Heart right ventricle (tissue), 16 donors: ENCODE measurements at regions not wholly inside any gene's neighbourhood (a gene's known extent, or its start where the extent isn't known, plus 50 kb on each side); places are given as distances from the start of the nearest gene placed in this dataset.

Experiments
- ATAC-seq, 8 donors: fragments of 200-7000 bp; cut with Tn5 transposase; one replicate each; pipeline ENCODE4 v1.9.1; 2020; ENCODE audit warnings: mild to moderate bottlenecking in 8 of 8, moderate library complexity in 8 of 8, moderate number of reproducible peaks in 1 of 8
- DNase-seq, 2 donors: peaks; one replicate each; pipeline ENCODE4 v3.0.0-alpha.2; 2020
- H3K27ac ChIP-seq, 10 donors: fragments of 200-600 bp; sonication (generic) in 2 of 10; one replicate each; pipeline versions ENCODE4 v1.5.0 to v1.8.0; 2020 to 2022; ENCODE audit warnings: mild to moderate bottlenecking in 3 of 10
- H3K27me3 ChIP-seq, 7 donors: fragments of 200-600 bp; one replicate each; pipeline ENCODE4 v1.8.0; 2021 to 2022; ENCODE audit warnings: mild to moderate bottlenecking in 2 of 7
- H3K36me3 ChIP-seq, 9 donors: fragments of 200-600 bp; sonication (generic) in 1 of 9; one replicate each; pipeline versions ENCODE4 v1.5.0 to v1.8.0; 2020 to 2022; ENCODE audit warnings: mild to moderate bottlenecking in 2 of 9
- H3K4me1 ChIP-seq, 9 donors: fragments of 200-600 bp; sonication (generic) in 1 of 9; one replicate each; pipeline versions ENCODE4 v1.5.0 to v1.8.0; 2020 to 2022; ENCODE audit warnings: mild to moderate bottlenecking in 4 of 9
- H3K4me3 ChIP-seq, 10 donors: fragments of 200-600 bp; sonication (generic) in 2 of 10; one replicate each; pipeline versions ENCODE4 v1.5.0 to v1.8.0; 2020 to 2022; ENCODE audit warnings: mild to moderate bottlenecking in 7 of 10, moderate library complexity in 2 of 10
- H3K9me3 ChIP-seq, 11 donors: fragments of 200-600 bp in 10 of 11; sonication (generic) in 2 of 11; one replicate each; pipeline versions ENCODE4 v1.5.0 to v1.8.0; 2013 to 2022; ENCODE audit warnings: mild to moderate bottlenecking in 2 of 11, control low read depth in 1 of 11, moderate library complexity in 1 of 11
- CTCF ChIP-seq, 9 donors: fragments of 200-600 bp; sonication (generic) in 2 of 9; IDR thresholded peaks; one replicate each; pipeline versions ENCODE4 v1.5.0 to v1.8.0; 2021 to 2022; ENCODE audit warnings: antibody characterized with exemption in 9 of 9, mild to moderate bottlenecking in 5 of 9, moderate library complexity in 1 of 9
- WGBS, 2 donors: extraction: QIAGEN DNeasy Blood & Tissue Kit; methylation state at CpG; one replicate each; pipeline ENCODE4 v1.1.7; 2013; ENCODE audit warnings: inconsistent platforms in 1 of 2; 5-methylcytosine and 5-hydroxymethylcytosine counted together
- intact Hi-C, 10 donors: fragments of 100-400 bp; cut with DNase I; formaldehyde crosslinking; loops; one replicate each; pipeline versions ENCODE4 v1.11.1 to v1.14.2; 2022
- donor health status: Arrhythmogenic right ventricular cardiomyopathy.
- donor health status: ischemic (EF 13 %, LVEDD 7.1; RV severe dilation, severe dysfunction).
- donor health status: healthy with polysubstance abuse.
- donor health status: DM: no; HTN: yes; CAD: no.
- donor health status: DM: no; HTN: no; CAD: no.
- donor health status: ischemic (EF 25% LVEDD 6.9; RV normal size, moderate dysfunction).
- donor health status: ischemic (EF 25% LVEDD 5.7; RV mildly dilated, moderate dysfunction).
- donor health status: healthy.
- donor health status: DM: yes; HTN: yes; CAD: no.
- donor health status: Ischemic cardiomyopathy.
- donor health status: ischemic (EF 35%, LVEDD 5.7; RV mildly dilated, moderate dysfunction).
- donor health status: nonischemic (EF 11% LVEDD 7.7; RV severe dilation, severe dysfunction).
- donor health status: DM: yes; HTN: yes; CAD: no.
- donor health status: PGD.
- donor health status: ischemic (EF 29% LVEDD 5.4; RV normal size, mild dysfunction).
- donor health status: nonischemic (EF 23%, LVEDD 6.1; RV moderate dilation, normal function).

DNA sequence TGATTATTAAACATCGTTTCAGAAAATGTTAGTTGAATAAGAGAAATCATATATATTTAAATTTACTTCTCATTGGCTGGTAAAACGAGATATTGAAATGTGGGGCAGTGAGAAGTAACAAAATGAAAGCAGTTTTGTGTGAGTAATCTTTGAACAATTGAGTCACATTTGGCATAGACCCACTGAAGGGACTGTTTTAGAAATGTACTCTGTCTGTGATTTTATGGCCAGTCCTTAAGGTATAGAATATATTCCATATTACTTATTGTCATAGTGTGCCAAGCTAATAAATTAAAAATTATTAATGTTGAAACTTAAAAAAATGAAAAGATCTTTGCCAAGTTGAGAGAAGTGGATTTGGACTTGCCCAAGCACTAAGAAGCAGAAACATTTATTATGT is 222.4 kb upstream of the COL3A1 start:
- intact Hi-C loops, result no loop called here

DNA sequence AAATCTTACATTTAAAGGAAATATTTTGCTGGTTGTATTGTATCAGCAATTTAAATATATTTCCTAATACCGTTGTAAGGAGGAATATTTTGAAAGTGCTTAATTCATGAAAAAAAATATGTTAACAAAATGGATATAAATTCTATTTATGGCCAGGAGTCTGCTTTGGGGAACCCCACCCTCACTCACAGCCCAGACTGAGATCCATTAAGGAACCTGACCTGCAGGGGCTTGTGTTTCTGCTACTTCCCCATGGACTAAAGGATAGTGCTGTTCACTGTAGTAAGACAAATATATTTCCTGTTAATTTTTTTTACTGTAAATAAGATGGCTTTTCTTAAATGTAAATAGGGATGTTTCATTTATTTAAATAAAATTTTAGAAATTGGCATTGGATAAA is 221.9 kb upstream of the COL3A1 start:
- ATAC-seq, result no peak
- 86 to 96% methylated on average over 1 of the region's 1 CpG for WGBS, 2 donors
- Histone ChIP-seq H3K27me3 (no peaks in the 10 kb centered on the region), H3K4me3 (no peak overlapping the region), H3K27ac (no peak overlapping the region), H3K9me3 (peaks cover 0 to 37% (median 8%) of the 10 kb centered on the region in 11 donors), H3K36me3 (no peaks in the 10 kb centered on the region), H3K4me1 (no peaks in the 10 kb centered on the region)
- DNase-seq, result no peak
- intact Hi-C loops, result no loop called here
- TF ChIP-seq CTCF (IDR thresholded peaks at IDR 0.05), result no peak

More for the DNA sequence above, 222.4 kb upstream of the COL3A1 start:
- Histone ChIP-seq H3K27me3 (no peaks in the 10 kb centered on the region), H3K4me1 (no peaks in the 10 kb centered on the region), H3K27ac (no peak overlapping the region), H3K36me3 (no peaks in the 10 kb centered on the region), H3K4me3 (no peak overlapping the region), H3K9me3 (peaks cover 0 to 32% (median 6%) of the 10 kb centered on the region in 11 donors)
- DNase-seq (no peak), ATAC-seq (no peak)
- no peak for TF ChIP-seq CTCF (IDR thresholded peaks at IDR 0.05)
- WGBS, 2 donors, result 64 to 70% methylated on average over 2 of the region's 2 CpGs

DNA sequence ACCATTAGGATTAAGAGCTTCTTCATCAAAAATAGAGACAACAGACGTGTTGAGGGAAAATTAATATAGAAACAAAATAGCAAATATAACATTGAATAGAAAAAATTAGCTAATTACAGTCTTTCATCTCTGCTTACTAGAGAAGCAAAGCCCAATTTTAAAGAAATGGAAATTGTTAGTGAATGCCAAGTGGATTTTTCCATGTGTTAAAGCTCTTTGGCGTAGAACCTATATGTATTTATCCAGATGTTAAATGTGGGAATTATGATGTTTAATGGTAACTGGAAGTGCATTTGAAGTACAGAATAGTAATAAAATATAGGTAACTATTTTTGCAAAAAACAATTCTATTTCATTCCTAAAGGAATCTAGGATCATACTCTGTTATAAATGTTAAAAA is 212.0 kb upstream of the COL3A1 start:
- intact Hi-C loops, result loop anchor here in 1 of 10 donors (10.0 kb wide), 1 partner anchor 237 kb away; no protein-coding TSS in a partner anchor
- WGBS, 2 donors, result 90 to 95% methylated on average over 2 of the region's 2 CpGs

GRCh38 chr2:188765522-188766470 is 208.4 kb upstream of the COL3A1 start:
- H3K4me3 ChIP-seq, result no peak overlapping the region
- no peaks in the 10 kb centered on the region for H3K36me3 ChIP-seq
- H3K27me3 ChIP-seq, result no peaks in the 10 kb centered on the region
- peak in 6 of 9 donors; percentile 24 to 49 (median 34) for TF ChIP-seq CTCF (IDR thresholded peaks at IDR 0.05)
- 56 to 58% methylated on average over 3 of the region's 3 CpGs for WGBS, 2 donors
- intact Hi-C loops, result loop anchor here in 1 of 10 donors (5.0 to 10.0 kb wide), 2 partner anchors 212 to 241 kb away; no protein-coding TSS in a partner anchor
- H3K4me1 ChIP-seq, result no peaks in the 10 kb centered on the region
- H3K27ac ChIP-seq, result no peak overlapping the region
- no peak for DNase-seq
- H3K9me3 ChIP-seq, result no peaks in the 10 kb centered on the region
- ATAC-seq, result no peak

More for the DNA sequence above, 212.0 kb upstream of the COL3A1 start:
- H3K4me1 ChIP-seq, result no peaks in the 10 kb centered on the region
- no peak overlapping the region for H3K27ac ChIP-seq
- peaks cover 0 to 23% (median 0%) of the 10 kb centered on the region in 11 donors for H3K9me3 ChIP-seq
- H3K36me3 ChIP-seq, result no peaks in the 10 kb centered on the region
- no peak overlapping the region for H3K4me3 ChIP-seq
- ATAC-seq (no peak), DNase-seq (no peak)
- no peak for TF ChIP-seq CTCF (IDR thresholded peaks at IDR 0.05)
- no peaks in the 10 kb centered on the region for H3K27me3 ChIP-seq
